OCI-LY7 (cell line): ENCODE measurements at regions not wholly inside any gene's neighbourhood (a gene's known extent, or its start where the extent isn't known, plus 50 kb on each side); places are given as distances from the start of the nearest gene placed in this dataset.
"Not testable (repeated sequence)": the region's sequence is repeated elsewhere in the genome, so short reads cannot be mapped to it uniquely, and the experiment has no call there.

Source experiments
- EZH2phosphoT487 ChIP-seq: fragments of 200-600 bp; sonication (generic); IDR thresholded peaks from 2 replicates; pipeline ENCODE4 v1.6.1; 2018; ENCODE audit warnings: low read depth, borderline replicate concordance, mild to moderate bottlenecking, mixed run types, antibody characterized with exemption, low read length, moderate library complexity, mixed read lengths
- TF ChIP-seq, protein P1 (sequence below): fragments of 200-600 bp; sonication (generic); conservative IDR thresholded peaks from 2 replicates; pipeline ENCODE4 v1.5.1; 2014; ENCODE audit warnings: mild to moderate bottlenecking, antibody characterized with exemption, low read length, moderate library complexity, mixed read lengths

DNA sequence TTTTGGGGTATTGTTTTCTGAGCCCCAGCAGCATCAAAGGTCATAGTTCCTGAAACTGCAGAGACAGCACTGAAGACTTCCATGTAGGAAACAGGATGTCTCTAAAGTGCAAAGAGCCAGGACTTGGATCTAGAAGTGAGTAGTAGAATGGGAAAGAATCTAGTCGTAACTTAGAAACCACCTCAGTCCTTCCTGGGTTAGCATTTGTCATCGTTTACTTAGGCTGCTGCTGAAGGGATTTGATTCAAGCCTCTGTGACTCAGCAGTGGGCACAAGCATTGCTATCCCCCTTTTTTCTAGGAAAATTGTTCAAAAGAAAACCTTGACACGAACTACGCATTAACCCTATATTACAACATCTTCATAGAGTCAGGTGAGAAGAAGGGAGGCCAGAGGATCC is 109.1 kb downstream of the FAM72C start:
- TF ChIP-seq, protein P1, sequence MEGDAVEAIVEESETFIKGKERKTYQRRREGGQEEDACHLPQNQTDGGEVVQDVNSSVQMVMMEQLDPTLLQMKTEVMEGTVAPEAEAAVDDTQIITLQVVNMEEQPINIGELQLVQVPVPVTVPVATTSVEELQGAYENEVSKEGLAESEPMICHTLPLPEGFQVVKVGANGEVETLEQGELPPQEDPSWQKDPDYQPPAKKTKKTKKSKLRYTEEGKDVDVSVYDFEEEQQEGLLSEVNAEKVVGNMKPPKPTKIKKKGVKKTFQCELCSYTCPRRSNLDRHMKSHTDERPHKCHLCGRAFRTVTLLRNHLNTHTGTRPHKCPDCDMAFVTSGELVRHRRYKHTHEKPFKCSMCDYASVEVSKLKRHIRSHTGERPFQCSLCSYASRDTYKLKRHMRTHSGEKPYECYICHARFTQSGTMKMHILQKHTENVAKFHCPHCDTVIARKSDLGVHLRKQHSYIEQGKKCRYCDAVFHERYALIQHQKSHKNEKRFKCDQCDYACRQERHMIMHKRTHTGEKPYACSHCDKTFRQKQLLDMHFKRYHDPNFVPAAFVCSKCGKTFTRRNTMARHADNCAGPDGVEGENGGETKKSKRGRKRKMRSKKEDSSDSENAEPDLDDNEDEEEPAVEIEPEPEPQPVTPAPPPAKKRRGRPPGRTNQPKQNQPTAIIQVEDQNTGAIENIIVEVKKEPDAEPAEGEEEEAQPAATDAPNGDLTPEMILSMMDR = not testable (repeated sequence)
- TF ChIP-seq EZH2phosphoT487 = not testable (repeated sequence)
